ENCODE measurements at regions not wholly inside any gene's neighbourhood (a gene's known extent, or its start where the extent isn't known, plus 50 kb on each side); places are given as distances from the start of the nearest gene placed in this dataset.

DNA sequence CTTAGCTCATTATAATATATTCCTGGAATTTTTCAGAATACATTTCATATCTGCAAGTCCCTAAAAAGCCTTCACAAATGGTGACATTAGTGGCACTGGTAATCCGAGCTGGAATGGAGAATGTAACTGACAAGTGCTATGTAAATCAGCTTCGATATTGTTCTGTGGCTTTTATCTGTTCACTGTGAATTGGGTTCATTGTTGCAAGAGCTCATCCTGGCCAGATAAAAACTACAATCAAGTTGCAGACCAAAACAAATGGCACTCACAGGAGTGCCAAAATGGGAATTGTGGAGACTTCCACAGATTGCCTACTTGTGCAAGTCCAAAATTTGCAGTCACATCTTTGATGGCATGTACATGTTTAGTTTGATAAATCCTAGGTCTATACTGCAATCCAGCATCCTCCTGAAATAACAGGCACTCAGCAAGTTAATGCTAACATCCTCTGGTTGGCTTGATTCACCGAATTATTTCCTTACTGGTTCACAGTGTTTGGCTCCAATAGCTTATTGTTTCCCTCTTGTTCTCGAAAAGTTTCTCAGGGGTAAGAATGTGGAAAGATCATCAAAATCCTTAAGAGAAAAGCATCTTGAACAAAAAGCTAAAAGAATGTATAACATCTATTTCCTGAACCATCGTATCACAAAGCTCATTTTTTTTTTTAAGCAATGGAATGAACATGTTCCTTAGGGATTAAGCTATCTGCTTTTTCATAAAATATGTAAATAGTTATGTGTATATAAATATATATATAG is 904.9 kb downstream of the CENPC start:
- TF ChIP-seq, protein P1, sequence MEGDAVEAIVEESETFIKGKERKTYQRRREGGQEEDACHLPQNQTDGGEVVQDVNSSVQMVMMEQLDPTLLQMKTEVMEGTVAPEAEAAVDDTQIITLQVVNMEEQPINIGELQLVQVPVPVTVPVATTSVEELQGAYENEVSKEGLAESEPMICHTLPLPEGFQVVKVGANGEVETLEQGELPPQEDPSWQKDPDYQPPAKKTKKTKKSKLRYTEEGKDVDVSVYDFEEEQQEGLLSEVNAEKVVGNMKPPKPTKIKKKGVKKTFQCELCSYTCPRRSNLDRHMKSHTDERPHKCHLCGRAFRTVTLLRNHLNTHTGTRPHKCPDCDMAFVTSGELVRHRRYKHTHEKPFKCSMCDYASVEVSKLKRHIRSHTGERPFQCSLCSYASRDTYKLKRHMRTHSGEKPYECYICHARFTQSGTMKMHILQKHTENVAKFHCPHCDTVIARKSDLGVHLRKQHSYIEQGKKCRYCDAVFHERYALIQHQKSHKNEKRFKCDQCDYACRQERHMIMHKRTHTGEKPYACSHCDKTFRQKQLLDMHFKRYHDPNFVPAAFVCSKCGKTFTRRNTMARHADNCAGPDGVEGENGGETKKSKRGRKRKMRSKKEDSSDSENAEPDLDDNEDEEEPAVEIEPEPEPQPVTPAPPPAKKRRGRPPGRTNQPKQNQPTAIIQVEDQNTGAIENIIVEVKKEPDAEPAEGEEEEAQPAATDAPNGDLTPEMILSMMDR (conservative IDR thresholded peaks at IDR 0.05 in 1 of 2, IDR thresholded peaks at IDR 0.05 in 1 of 2; ENCODE audit: extremely low read depth in 1 of 2, insufficient read depth in 1 of 2, low read depth in 1 of 2, low read length in 2 of 2), result no peak
- TF ChIP-seq EZH2 (IDR thresholded peaks at IDR 0.05; ENCODE audit: borderline replicate concordance, low read length), result no peak
